Progenitor cell of endocrine pancreas (in vitro differentiated cells): ENCODE measurements at regions not wholly inside any gene's neighbourhood (a gene's known extent, or its start where the extent isn't known, plus 50 kb on each side); places are given as distances from the start of the nearest gene placed in this dataset.

Experiments used
- DNase-seq: peaks from one replicate; pipeline ENCODE4 v3.0.0; 2021; ENCODE audit warnings: low spot score; ENCODE audit not compliant: unreplicated experiment
- H3K27ac Mint-ChIP-seq: 2 replicates; pipeline ENCODE4 v1.8.0; 2021; ENCODE audit warnings: mild to moderate bottlenecking, moderate library complexity, mixed read lengths
- H3K27me3 Mint-ChIP-seq: 2 replicates; pipeline ENCODE4 v1.8.0; 2021; ENCODE audit warnings: mixed read lengths
- H3K36me3 Mint-ChIP-seq: 2 replicates; pipeline ENCODE4 v1.8.0; 2022; ENCODE audit warnings: mixed read lengths; ENCODE audit not compliant: insufficient read depth
- H3K4me1 Mint-ChIP-seq: 2 replicates; pipeline ENCODE4 v1.8.0; 2021; ENCODE audit warnings: low read depth, mixed read lengths
- H3K4me3 Mint-ChIP-seq: 2 replicates; pipeline ENCODE4 v1.8.0; 2021; ENCODE audit warnings: low read depth, mild to moderate bottlenecking, moderate library complexity, mixed read lengths
- H3K9me3 Mint-ChIP-seq: 2 replicates; pipeline ENCODE4 v1.8.0; 2021; ENCODE audit warnings: low read depth, mixed read lengths
- CTCF ChIP-seq: fragments of 200-600 bp; sonication (generic); IDR thresholded peaks from one replicate; pipeline ENCODE4 v1.5.0; 2021; ENCODE audit warnings: antibody characterized with exemption, mild to moderate bottlenecking; ENCODE audit not compliant: unreplicated experiment

GRCh38 chr14:23704890-23705289 lies 68.7 kb downstream of the DHRS2 start:
- TF ChIP-seq CTCF, result no peak
- Mint-ChIP-seq H3K4me1 (no peaks in the 10 kb centered on the region), H3K27me3 (no peaks in the 10 kb centered on the region), H3K27ac (no peak overlapping the region), H3K4me3 (no peak overlapping the region), H3K9me3 (peaks cover 55% of the 10 kb centered on the region), H3K36me3 (no peaks in the 10 kb centered on the region)
- no peak for DNase-seq

DNA sequence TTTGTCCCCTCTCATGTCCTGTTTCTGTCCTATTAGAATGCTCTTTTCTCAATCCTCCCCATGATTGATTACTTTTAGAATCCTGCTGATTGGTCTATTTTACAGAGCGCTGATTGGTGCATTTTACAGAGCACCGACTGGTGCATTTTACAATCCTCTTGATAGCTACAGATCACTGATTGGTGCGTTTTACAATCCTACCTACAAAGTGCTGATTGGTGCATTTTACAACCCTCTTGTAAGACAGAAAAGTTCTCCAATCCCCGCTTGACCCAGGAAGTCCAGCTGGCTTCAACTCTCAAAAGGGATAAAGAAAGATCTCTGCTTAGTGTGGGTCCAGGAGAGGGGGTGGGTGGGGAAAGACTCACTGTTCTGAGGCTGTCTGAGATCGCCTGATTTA lies 71.3 kb downstream of the DHRS2 start:
- no peaks in the 10 kb centered on the region for H3K4me1 Mint-ChIP-seq
- peaks cover 53% of the 10 kb centered on the region for H3K9me3 Mint-ChIP-seq
- DNase-seq, result no peak
- TF ChIP-seq CTCF, result no peak
- H3K36me3 Mint-ChIP-seq, result no peaks in the 10 kb centered on the region
- no peaks in the 10 kb centered on the region for H3K27me3 Mint-ChIP-seq
- no peak overlapping the region for H3K4me3 Mint-ChIP-seq
- no peak overlapping the region for H3K27ac Mint-ChIP-seq

DNA sequence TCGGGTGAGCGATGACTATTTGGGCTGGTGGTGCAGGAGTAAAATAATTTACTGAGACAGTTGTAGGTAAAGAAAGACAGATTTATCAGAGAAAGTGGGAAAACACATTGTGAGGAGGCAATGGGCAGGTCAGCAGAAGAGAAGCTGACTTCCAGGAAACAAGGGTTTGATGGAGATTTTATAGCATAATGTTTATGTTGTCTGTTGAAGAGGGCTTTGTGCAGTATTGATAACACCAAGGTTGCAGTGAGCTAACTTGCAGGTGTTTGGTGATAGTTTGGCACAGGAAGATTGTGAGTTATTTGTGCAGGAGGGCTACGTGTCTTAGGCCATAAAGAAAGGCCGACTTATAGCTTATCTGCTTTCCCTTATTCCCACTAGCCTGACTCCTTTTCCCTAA lies 72.2 kb downstream of the DHRS2 start:
- H3K36me3 Mint-ChIP-seq, result no peaks in the 10 kb centered on the region
- TF ChIP-seq CTCF, result no peak
- H3K27me3 Mint-ChIP-seq, result no peaks in the 10 kb centered on the region
- no peak overlapping the region for H3K27ac Mint-ChIP-seq
- H3K4me1 Mint-ChIP-seq, result no peaks in the 10 kb centered on the region
- H3K4me3 Mint-ChIP-seq, result no peak overlapping the region
- DNase-seq, result no peak
- peaks cover 55% of the 10 kb centered on the region for H3K9me3 Mint-ChIP-seq

- H3K27me3 Mint-ChIP-seq, result no peaks in the 10 kb centered on the region
- no peaks in the 10 kb centered on the region for H3K4me1 Mint-ChIP-seq
- H3K27ac Mint-ChIP-seq, result no peak overlapping the region
- no peak for DNase-seq
- no peaks in the 10 kb centered on the region for H3K36me3 Mint-ChIP-seq
- no peak overlapping the region for H3K4me3 Mint-ChIP-seq
- H3K9me3 Mint-ChIP-seq, result peaks cover 54% of the 10 kb centered on the region
- no peak for TF ChIP-seq CTCF
These were observed 73.8 kb downstream of the DHRS2 start for GRCh38 chr14:23709923-23710322.

GRCh38 chr14:23712287-23712686 lies 76.1 kb downstream of the DHRS2 start:
- Mint-ChIP-seq H3K4me1 (no peaks in the 10 kb centered on the region), H3K9me3 (peaks cover 59% of the 10 kb centered on the region), H3K4me3 (no peak overlapping the region), H3K27ac (no peak overlapping the region), H3K36me3 (no peaks in the 10 kb centered on the region), H3K27me3 (no peaks in the 10 kb centered on the region)
- no peak for TF ChIP-seq CTCF
- no peak for DNase-seq
